ENCODE measurements at regions not wholly inside any gene's neighbourhood (a gene's known extent, or its start where the extent isn't known, plus 50 kb on each side); places are given as distances from the start of the nearest gene placed in this dataset.
"Not testable (repeated sequence)": the region's sequence is repeated elsewhere in the genome, so short reads cannot be mapped to it uniquely, and the experiment has no call there.

GRCh38 chr1:146389178-146389577, 160.4 kb upstream of the NOTCH2NLA start:
- not testable (repeated sequence) for TF ChIP-seq CTCF (conservative IDR thresholded peaks at IDR 0.05; ENCODE audit: low read depth, low read length); EZH2phosphoT487 (IDR thresholded peaks at IDR 0.05; ENCODE audit: borderline replicate concordance, low read length)

All from PC-3 (cell line).